Stimulated activated naive CD8-positive, alpha-beta T cell treated with anti-CD3 and anti-CD28 coated beads, Interleukin-15, Interleukin-2, amounts not matched to agents 100 ng/mL and 50 ng/mL, for 24 hours (primary cell): ENCODE measurements at regions not wholly inside any gene's neighbourhood (a gene's known extent, or its start where the extent isn't known, plus 50 kb on each side); places are given as distances from the start of the nearest gene placed in this dataset.
A peak's percentile ranks its signal among the peaks of the same experiment; 100 is the strongest.

Experiments
- H3K27ac Mint-ChIP-seq: one replicate; pipeline ENCODE4 v1.8.0; 2021; ENCODE audit warnings: mild to moderate bottlenecking, mixed read lengths
- H3K27me3 Mint-ChIP-seq: one replicate; pipeline ENCODE4 v1.8.0; 2021; ENCODE audit warnings: mixed read lengths
- H3K36me3 Mint-ChIP-seq: one replicate; pipeline ENCODE4 v1.8.0; 2021; ENCODE audit warnings: low read depth, mixed read lengths
- H3K4me1 Mint-ChIP-seq: one replicate; pipeline ENCODE4 v1.8.0; 2021; ENCODE audit warnings: low read depth, mixed read lengths
- H3K4me3 Mint-ChIP-seq: one replicate; pipeline ENCODE4 v1.8.0; 2021; ENCODE audit warnings: mild to moderate bottlenecking, mixed read lengths
- H3K9me3 Mint-ChIP-seq: one replicate; pipeline ENCODE4 v1.8.0; 2021; ENCODE audit warnings: mixed read lengths

GRCh38 chr5:56712895-56713591 lies 102.3 kb upstream of the MAP3K1 start:
- no peak overlapping the region for H3K4me3 Mint-ChIP-seq
- no peak overlapping the region for H3K27ac Mint-ChIP-seq
- H3K4me1 Mint-ChIP-seq, result peaks cover 13% of the 10 kb centered on the region
- H3K36me3 Mint-ChIP-seq, result no peaks in the 10 kb centered on the region
- H3K9me3 Mint-ChIP-seq, result no peaks in the 10 kb centered on the region
- no peaks in the 10 kb centered on the region for H3K27me3 Mint-ChIP-seq

DNA sequence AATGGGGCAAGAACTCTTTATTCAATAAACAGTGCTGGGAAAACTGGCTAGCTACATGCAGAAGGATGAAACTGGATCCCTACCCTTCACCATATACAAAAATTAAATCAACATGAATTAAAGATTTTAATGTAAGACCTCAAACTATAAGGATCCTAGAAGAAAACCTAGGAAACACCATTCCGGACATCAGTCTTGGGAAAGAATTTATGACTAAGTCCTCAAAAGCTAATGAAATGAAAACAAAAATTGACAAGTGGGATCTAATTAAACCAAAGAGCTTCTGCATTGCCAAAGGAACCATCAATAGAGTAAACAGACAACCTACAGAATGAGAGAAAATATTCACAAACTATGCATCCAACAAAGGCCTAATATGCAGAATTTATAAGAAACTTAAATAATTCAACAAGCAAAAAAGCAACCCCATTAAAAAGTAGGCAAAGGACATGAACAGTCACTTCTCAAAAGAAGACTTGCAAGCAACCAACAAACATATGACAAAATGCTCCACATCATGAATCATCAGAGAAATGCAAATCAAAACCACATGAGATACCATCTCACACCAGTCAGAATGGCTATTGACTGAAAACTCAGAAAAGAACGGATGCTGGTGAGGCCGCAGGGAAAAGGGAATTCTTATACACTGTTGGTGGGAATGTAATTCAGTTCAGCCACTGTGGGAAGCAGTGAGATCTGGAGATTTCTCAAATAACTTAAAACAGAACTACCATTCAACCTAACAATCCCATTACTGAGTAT lies 104.3 kb upstream of the MAP3K1 start:
- Mint-ChIP-seq H3K36me3 (no peaks in the 10 kb centered on the region), H3K27ac (no peak overlapping the region), H3K9me3 (no peaks in the 10 kb centered on the region), H3K27me3 (no peaks in the 10 kb centered on the region), H3K4me3 (no peak overlapping the region), H3K4me1 (peaks cover 13% of the 10 kb centered on the region)

GRCh38 chr5:56706504-56706903 lies 108.8 kb upstream of the MAP3K1 start:
- H3K4me1 Mint-ChIP-seq, result peaks cover 15% of the 10 kb centered on the region
- H3K9me3 Mint-ChIP-seq, result no peaks in the 10 kb centered on the region
- no peaks in the 10 kb centered on the region for H3K27me3 Mint-ChIP-seq
- H3K36me3 Mint-ChIP-seq, result no peaks in the 10 kb centered on the region
- H3K4me3 Mint-ChIP-seq, result no peak overlapping the region
- no peak overlapping the region for H3K27ac Mint-ChIP-seq

DNA sequence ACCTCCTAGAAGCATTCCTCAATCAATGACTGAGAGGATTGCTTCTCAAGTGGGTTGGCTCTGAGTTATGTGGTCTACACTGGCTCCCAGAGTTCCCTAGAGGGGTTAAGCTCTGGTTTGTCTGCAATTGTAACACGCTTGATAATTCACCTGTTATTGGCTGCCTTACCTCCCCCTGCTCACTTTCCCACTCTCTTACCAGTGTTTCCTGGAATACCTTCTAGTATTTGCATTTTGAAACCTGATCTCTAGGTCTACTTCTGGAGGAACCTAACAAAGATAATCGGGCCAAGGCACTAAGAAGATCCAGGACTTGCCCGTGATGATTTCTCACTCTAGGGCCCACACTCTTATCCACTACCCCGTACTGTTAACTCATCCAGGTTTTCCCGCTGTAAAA lies 110.1 kb upstream of the MAP3K1 start:
- Mint-ChIP-seq H3K9me3 (no peaks in the 10 kb centered on the region), H3K4me3 (no peak overlapping the region), H3K27ac (no peak overlapping the region)

DNA sequence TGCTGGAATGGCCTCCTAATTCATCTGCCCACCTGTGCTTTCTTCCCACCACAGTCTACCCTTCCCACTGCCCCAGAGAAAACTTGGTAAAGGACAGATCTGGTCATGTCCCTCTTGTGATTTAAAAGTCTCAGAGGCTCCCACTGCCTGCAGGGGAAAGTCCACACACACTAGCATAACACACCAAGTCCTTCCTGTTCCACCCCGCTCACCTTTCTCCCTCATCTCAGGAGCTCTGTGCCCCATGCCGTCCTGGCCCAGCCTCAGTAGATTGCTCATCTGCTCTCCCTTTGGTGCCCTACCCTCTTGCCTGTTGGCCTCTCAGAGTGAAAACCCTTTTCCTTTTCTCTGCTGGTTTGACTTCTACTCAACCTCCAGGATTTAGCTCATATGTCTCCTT lies 111.4 kb upstream of the MAP3K1 start:
- Mint-ChIP-seq H3K36me3 (no peaks in the 10 kb centered on the region), H3K4me3 (no peak overlapping the region), H3K4me1 (peaks cover 14% of the 10 kb centered on the region), H3K27ac (no peak overlapping the region), H3K27me3 (no peaks in the 10 kb centered on the region), H3K9me3 (no peaks in the 10 kb centered on the region)

More for the DNA sequence above, 110.1 kb upstream of the MAP3K1 start:
- H3K4me1 Mint-ChIP-seq, result peaks cover 12% of the 10 kb centered on the region
- no peaks in the 10 kb centered on the region for H3K36me3 Mint-ChIP-seq
- H3K27me3 Mint-ChIP-seq, result no peaks in the 10 kb centered on the region

GRCh38 chr5:56700711-56701110 lies 114.6 kb upstream of the MAP3K1 start:
- Mint-ChIP-seq H3K9me3 (no peaks in the 10 kb centered on the region), H3K36me3 (no peaks in the 10 kb centered on the region), H3K27ac (no peak overlapping the region), H3K4me3 (no peak overlapping the region), H3K4me1 (peaks cover 35% of the 10 kb centered on the region), H3K27me3 (no peaks in the 10 kb centered on the region)

- no peaks in the 10 kb centered on the region for H3K27me3 Mint-ChIP-seq
- H3K4me3 Mint-ChIP-seq, result no peak overlapping the region
- H3K36me3 Mint-ChIP-seq, result no peaks in the 10 kb centered on the region
- no peak overlapping the region for H3K27ac Mint-ChIP-seq
- no peaks in the 10 kb centered on the region for H3K9me3 Mint-ChIP-seq
- peaks cover 42% of the 10 kb centered on the region for H3K4me1 Mint-ChIP-seq
Observed at GRCh38 chr5:56699538-56699937, 115.8 kb upstream of the MAP3K1 start.

DNA sequence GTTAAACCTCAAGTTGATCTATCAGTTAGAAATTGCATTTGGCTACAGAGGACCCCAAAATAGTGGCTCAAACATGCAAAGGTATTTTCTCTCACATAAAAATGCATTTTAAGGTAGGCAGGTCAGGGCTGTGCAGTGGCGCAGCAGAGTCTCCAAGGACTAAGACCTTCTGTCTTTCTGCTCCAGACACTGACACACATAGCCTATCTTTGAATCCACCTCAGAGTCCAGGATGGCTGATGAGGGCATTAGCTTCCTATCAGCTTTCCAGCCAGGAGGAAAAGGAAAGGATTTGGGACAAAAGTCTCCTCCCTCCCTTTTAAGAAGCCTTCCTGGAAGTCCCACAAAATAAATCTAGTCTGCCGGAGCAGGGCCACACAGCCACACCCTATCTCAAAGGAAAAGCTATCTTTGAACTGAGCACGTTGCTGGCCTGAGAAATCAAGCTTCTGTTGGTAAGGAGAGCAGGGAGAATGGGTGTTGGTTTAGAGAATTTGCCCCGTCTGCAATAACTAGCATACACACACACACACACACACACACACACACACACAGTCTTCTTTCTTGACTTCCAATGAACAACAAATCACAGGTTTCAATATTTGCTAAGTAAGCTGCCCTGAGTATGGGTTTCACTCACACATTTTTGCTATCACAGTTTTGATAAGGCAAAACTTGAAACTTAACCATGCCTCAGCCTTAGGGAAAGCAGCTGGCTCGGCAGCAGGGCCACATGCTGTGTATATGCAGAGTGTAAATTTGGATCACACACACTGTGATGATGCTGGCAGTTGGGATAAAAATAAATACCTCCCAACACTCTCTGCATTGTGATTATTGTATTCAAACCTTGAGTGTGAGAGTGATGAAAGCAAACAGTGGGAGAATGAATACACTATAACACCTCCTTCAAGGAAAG lies 116.6 kb upstream of the MAP3K1 start:
- Mint-ChIP-seq H3K4me1 (peaks cover 42% of the 10 kb centered on the region), H3K27ac (no peak overlapping the region), H3K27me3 (no peaks in the 10 kb centered on the region), H3K4me3 (no peak overlapping the region), H3K9me3 (no peaks in the 10 kb centered on the region), H3K36me3 (no peaks in the 10 kb centered on the region)

- no peak overlapping the region for H3K4me3 Mint-ChIP-seq
- peaks cover 60% of the 10 kb centered on the region for H3K4me1 Mint-ChIP-seq
- H3K27me3 Mint-ChIP-seq, result no peaks in the 10 kb centered on the region
- H3K27ac Mint-ChIP-seq, result no peak overlapping the region
- H3K36me3 Mint-ChIP-seq, result no peaks in the 10 kb centered on the region
- no peaks in the 10 kb centered on the region for H3K9me3 Mint-ChIP-seq
Observed at GRCh38 chr5:56696900-56697299, 118.4 kb upstream of the MAP3K1 start.

GRCh38 chr5:56693220-56693579 lies 122.1 kb upstream of the MAP3K1 start:
- Mint-ChIP-seq H3K4me3 (no peak overlapping the region), H3K36me3 (no peaks in the 10 kb centered on the region), H3K27me3 (no peaks in the 10 kb centered on the region), H3K4me1 (peaks cover 71% of the 10 kb centered on the region), H3K9me3 (no peaks in the 10 kb centered on the region), H3K27ac (no peak overlapping the region)

- H3K9me3 Mint-ChIP-seq, result no peaks in the 10 kb centered on the region
- no peaks in the 10 kb centered on the region for H3K36me3 Mint-ChIP-seq
- no peaks in the 10 kb centered on the region for H3K27me3 Mint-ChIP-seq
- H3K4me1 Mint-ChIP-seq, result peaks cover 73% of the 10 kb centered on the region
- H3K27ac Mint-ChIP-seq, result peak overlapping the region; percentile 64
- peak overlapping the region; percentile 51 for H3K4me3 Mint-ChIP-seq
Observed at GRCh38 chr5:56692359-56693219, 122.8 kb upstream of the MAP3K1 start.

DNA sequence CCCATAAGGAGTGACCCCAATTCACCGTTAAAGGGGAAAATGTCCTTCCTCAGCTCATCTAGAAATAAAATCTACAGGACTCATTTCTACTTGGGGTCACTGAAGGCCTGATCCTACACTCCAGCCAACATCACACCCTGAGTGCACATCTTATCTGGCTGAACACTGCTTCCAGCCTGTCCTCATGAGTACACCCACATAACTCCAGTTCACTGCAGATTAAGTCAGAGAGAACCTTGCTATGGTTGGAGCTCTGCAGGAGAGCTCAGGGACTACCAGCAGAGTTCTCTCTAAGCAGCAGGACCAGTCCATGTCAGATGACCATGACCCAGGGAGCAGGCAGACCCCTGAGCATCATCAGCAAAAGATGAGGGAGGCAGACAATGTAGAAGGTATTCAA lies 126.9 kb upstream of the MAP3K1 start:
- H3K4me1 Mint-ChIP-seq, result peaks cover 66% of the 10 kb centered on the region
- H3K9me3 Mint-ChIP-seq, result no peaks in the 10 kb centered on the region

DNA sequence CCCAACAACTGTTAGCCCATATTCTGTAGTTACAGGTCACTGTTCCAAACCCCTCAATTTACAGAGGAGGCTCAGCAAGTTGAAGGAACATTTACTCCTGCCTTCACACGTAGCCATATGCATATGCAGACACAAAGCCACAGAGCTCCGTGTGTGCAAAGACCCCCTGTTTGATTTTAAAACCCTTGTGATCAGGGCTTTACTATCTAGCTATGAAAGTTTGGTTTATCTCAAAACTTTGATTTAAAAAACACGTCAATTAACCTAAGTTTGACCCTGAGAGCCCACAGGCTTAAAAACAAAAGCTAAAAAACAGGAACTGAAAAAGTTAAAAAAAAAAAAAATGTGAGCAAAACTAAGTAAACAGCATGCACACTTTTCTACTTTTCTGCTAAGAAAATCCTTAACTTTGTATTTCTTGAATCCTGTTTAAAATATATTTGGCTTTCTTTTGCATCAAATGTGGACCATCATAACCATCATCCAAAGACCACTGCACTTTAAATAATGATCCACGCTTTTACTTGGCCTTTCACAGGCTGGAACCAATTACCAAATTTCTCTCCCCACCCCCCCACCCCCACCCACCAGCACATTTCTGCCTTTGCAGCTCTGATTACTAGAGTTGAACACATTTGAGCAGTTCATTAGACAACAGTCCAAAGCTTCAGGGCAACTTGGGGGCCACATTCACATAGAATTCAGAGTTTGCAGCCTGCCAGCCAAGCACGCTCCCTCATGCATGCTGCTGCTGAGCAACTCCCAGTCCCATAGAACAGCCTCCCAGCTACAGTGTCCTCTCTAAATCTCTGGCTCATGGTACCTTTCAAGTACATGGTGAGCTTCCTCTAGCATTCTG lies 128.8 kb upstream of the MAP3K1 start:
- Mint-ChIP-seq H3K4me1 (peaks cover 52% of the 10 kb centered on the region), H3K27me3 (no peaks in the 10 kb centered on the region), H3K36me3 (no peaks in the 10 kb centered on the region), H3K27ac (no peak overlapping the region), H3K4me3 (no peak overlapping the region), H3K9me3 (no peaks in the 10 kb centered on the region)

More for the DNA sequence above, 126.9 kb upstream of the MAP3K1 start:
- Mint-ChIP-seq H3K27me3 (no peaks in the 10 kb centered on the region), H3K4me3 (no peak overlapping the region), H3K36me3 (no peaks in the 10 kb centered on the region), H3K27ac (no peak overlapping the region)
